Chondrocyte (in vitro differentiated cells): ENCODE measurements at regions not wholly inside any gene's neighbourhood (a gene's known extent, or its start where the extent isn't known, plus 50 kb on each side); places are given as distances from the start of the nearest gene placed in this dataset.
"Not testable (repeated sequence)": the region's sequence is repeated elsewhere in the genome, so short reads cannot be mapped to it uniquely, and the experiment has no call there.

Experiments used
- DNase-seq: peaks from one replicate; pipeline ENCODE4 v3.0.0; 2021; ENCODE audit warnings: mixed read lengths, low spot score
- H3K27ac Mint-ChIP-seq: one replicate; pipeline ENCODE4 v1.8.0; 2021; ENCODE audit warnings: mild to moderate bottlenecking, moderate library complexity, mixed read lengths; ENCODE audit not compliant: unreplicated experiment
- H3K27me3 Mint-ChIP-seq: 2 replicates; pipeline ENCODE4 v1.8.0; 2021; ENCODE audit warnings: low read depth, mixed read lengths
- H3K36me3 Mint-ChIP-seq: 2 replicates; pipeline ENCODE4 v1.8.0; 2021; ENCODE audit warnings: low read depth, mixed read lengths
- H3K4me1 Mint-ChIP-seq: 2 replicates; pipeline ENCODE4 v1.8.0; 2021; ENCODE audit warnings: low read depth, mild to moderate bottlenecking, mixed read lengths
- H3K4me3 Mint-ChIP-seq: one replicate; pipeline ENCODE4 v1.8.0; 2021; ENCODE audit warnings: mild to moderate bottlenecking, moderate library complexity, mixed read lengths; ENCODE audit not compliant: unreplicated experiment
- H3K9me3 Mint-ChIP-seq: 2 replicates; pipeline ENCODE4 v1.8.0; 2021; ENCODE audit warnings: low read depth, mixed read lengths
- CTCF ChIP-seq: fragments of 200-600 bp; sonication (generic); IDR thresholded peaks from 2 replicates; pipeline ENCODE4 v1.5.0; 2021; ENCODE audit warnings: antibody characterized with exemption, mild to moderate bottlenecking, moderate library complexity

GRCh38 chr3:124639406-124640237 is 90.6 kb upstream of the UMPS start:
- Mint-ChIP-seq H3K4me1 (no peaks in the 10 kb centered on the region), H3K36me3 (peaks cover 5% of the 10 kb centered on the region), H3K27ac (no peak overlapping the region), H3K27me3 (no peaks in the 10 kb centered on the region), H3K4me3 (no peak overlapping the region), H3K9me3 (no peaks in the 10 kb centered on the region)
- DNase-seq = no peak
- TF ChIP-seq CTCF = no peak

- Mint-ChIP-seq H3K4me3 (no peak overlapping the region), H3K9me3 (no peaks in the 10 kb centered on the region), H3K27ac (no peak overlapping the region), H3K36me3 (peaks cover 2% of the 10 kb centered on the region), H3K4me1 (no peaks in the 10 kb centered on the region), H3K27me3 (no peaks in the 10 kb centered on the region)
- DNase-seq = no peak
- no peak for TF ChIP-seq CTCF
These were observed 89.5 kb upstream of the UMPS start for GRCh38 chr3:124640635-124641306.

- DNase-seq = no peak
- Mint-ChIP-seq H3K27ac (no peak overlapping the region), H3K4me1 (no peaks in the 10 kb centered on the region)
These were observed 86.8 kb upstream of the UMPS start for GRCh38 chr3:124643453-124643852.

GRCh38 chr3:124646186-124646585 is 84.1 kb upstream of the UMPS start:
- not testable (repeated sequence) for H3K36me3 Mint-ChIP-seq, H3K9me3 Mint-ChIP-seq, H3K4me3 Mint-ChIP-seq, H3K27me3 Mint-ChIP-seq, H3K4me1 Mint-ChIP-seq, DNase-seq, H3K27ac Mint-ChIP-seq

More at GRCh38 chr3:124643453-124643852, 86.8 kb upstream of the UMPS start:
- no peaks in the 10 kb centered on the region for H3K9me3 Mint-ChIP-seq
- no peaks in the 10 kb centered on the region for H3K27me3 Mint-ChIP-seq
- no peak for TF ChIP-seq CTCF
- H3K36me3 Mint-ChIP-seq = no peaks in the 10 kb centered on the region
- H3K4me3 Mint-ChIP-seq = no peak overlapping the region

- Mint-ChIP-seq H3K9me3 (no peaks in the 10 kb centered on the region), H3K36me3 (peaks cover 6% of the 10 kb centered on the region), H3K27ac (no peak overlapping the region)
These were observed 81.7 kb upstream of the UMPS start for GRCh38 chr3:124648551-124648950.

More at GRCh38 chr3:124648551-124648950, 81.7 kb upstream of the UMPS start:
- no peaks in the 10 kb centered on the region for H3K27me3 Mint-ChIP-seq
- no peaks in the 10 kb centered on the region for H3K4me1 Mint-ChIP-seq
- DNase-seq = no peak
- H3K4me3 Mint-ChIP-seq = no peak overlapping the region
- no peak for TF ChIP-seq CTCF
